Retinal pigment epithelial cell (primary cell): ENCODE measurements at regions not wholly inside any gene's neighbourhood (a gene's known extent, or its start where the extent isn't known, plus 50 kb on each side); places are given as distances from the start of the nearest gene placed in this dataset.

ENCODE experiments used
- DNase-seq: peaks from one replicate; pipeline ENCODE4 v3.0.0-alpha.2; 2010; ENCODE audit warnings: low read depth
- H3K4me3 ChIP-seq: 2 replicates; pipeline ENCODE4 v1.5.1; 2011; ENCODE audit warnings: mild to moderate bottlenecking, low read length, control low read depth, moderate library complexity
- TF ChIP-seq, protein P1 (sequence below): conservative IDR thresholded peaks from 2 replicates; pipeline ENCODE4 v1.5.1; 2011; ENCODE audit warnings: low read depth, low read length, control low read depth, inconsistent platforms

DNA sequence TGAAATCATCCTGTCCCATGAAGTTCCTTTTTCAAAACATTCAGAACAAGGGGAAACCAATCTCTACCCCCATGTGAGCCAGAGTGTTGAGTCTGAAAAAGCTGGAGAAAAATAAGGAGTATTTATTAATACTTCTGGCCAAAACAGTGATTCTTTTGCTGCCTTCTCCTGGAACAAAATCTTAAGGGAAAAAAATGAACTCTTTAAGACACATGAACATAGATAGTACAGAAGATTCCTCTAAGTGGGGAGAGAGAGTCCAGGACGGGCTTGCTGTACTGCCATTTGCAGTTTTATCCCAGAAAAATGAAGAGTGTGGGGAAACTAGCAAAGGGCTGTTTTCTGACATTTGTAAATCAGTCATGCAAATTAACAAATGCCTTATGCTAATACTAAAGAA is 173.4 kb upstream of the CELF2 start:
- TF ChIP-seq, protein P1, sequence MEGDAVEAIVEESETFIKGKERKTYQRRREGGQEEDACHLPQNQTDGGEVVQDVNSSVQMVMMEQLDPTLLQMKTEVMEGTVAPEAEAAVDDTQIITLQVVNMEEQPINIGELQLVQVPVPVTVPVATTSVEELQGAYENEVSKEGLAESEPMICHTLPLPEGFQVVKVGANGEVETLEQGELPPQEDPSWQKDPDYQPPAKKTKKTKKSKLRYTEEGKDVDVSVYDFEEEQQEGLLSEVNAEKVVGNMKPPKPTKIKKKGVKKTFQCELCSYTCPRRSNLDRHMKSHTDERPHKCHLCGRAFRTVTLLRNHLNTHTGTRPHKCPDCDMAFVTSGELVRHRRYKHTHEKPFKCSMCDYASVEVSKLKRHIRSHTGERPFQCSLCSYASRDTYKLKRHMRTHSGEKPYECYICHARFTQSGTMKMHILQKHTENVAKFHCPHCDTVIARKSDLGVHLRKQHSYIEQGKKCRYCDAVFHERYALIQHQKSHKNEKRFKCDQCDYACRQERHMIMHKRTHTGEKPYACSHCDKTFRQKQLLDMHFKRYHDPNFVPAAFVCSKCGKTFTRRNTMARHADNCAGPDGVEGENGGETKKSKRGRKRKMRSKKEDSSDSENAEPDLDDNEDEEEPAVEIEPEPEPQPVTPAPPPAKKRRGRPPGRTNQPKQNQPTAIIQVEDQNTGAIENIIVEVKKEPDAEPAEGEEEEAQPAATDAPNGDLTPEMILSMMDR = no peak
- DNase-seq = no peak
- no peak overlapping the region for H3K4me3 ChIP-seq

- TF ChIP-seq, protein P1 = no peak
- DNase-seq = no peak
- H3K4me3 ChIP-seq = no peak overlapping the region
Measured at GRCh38 chr10:10845185-10845584, 172.5 kb upstream of the CELF2 start.

DNA sequence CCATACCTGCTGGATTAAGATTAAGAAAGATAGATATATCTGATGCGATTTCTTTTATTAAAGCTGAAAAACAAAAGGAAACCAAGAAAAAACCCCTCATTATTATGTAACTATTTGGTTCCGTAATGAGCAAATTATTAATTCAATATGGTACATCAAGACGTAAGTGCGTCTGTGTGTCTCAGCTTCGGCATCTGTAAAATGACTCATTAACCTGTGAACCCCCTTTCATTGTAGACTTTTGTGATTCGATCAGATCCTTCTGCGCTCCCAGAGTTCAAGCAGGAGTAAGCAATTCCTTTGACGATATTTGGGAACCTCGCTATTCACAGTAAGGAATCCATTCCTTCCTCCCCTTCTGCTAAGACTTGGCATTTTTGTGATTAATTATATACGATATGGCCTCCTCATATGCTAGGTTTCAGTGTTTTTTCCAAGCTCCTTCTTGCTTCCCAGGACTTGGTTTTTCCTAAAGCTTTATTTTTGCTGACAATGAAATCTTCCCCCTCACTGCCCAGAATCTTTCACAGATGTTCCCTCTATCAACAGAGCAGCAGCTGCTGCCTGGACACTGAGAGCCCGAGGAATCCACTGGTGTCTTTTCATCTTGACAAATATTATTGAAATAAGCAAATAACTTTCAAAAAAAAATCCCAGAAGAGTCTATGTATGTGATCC is 171.7 kb upstream of the CELF2 start:
- no peak overlapping the region for H3K4me3 ChIP-seq
- TF ChIP-seq, protein P1 = no peak
- no peak for DNase-seq

DNA sequence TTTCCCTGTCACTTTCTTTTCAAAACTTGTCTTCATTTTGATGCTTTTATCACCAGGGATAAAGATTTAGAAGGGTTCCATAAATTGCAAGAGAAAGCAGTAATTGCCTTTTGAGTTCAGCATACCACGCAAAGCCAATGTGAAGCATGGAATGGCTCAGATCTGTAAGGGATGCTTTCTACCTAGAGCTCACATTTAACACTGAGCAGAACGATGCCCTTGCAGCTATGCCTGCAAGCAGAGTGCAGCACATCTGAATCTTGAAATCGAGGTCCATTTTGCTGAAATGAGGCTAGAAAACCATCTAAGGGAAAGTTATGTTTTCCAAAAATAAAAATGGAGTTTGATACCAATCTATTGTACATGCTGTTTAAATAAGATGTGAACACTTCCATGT is 171.2 kb upstream of the CELF2 start:
- H3K4me3 ChIP-seq = no peak overlapping the region
- no peak for DNase-seq
- TF ChIP-seq, protein P1 = no peak

DNA sequence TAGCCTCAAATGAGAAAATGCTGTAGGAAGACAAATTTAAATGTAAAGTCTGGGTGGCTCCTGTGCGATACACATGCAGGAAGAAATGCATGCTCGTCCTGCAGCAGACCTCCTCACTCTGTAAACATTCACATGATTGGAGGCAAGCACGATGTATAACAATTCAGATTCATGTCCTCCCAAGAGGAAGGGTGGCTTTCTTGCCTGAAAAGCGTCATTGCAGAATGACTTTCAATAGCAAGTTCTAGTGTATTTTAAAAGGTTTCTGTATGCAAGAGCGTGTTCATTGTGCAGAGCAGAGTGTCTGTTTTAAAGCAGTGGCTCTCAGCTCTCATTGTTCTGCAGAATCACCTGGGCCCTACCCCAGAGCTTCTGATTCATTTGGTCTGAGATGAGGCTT is 170.3 kb upstream of the CELF2 start:
- no peak for DNase-seq
- TF ChIP-seq, protein P1 = no peak
- H3K4me3 ChIP-seq = no peak overlapping the region

DNA sequence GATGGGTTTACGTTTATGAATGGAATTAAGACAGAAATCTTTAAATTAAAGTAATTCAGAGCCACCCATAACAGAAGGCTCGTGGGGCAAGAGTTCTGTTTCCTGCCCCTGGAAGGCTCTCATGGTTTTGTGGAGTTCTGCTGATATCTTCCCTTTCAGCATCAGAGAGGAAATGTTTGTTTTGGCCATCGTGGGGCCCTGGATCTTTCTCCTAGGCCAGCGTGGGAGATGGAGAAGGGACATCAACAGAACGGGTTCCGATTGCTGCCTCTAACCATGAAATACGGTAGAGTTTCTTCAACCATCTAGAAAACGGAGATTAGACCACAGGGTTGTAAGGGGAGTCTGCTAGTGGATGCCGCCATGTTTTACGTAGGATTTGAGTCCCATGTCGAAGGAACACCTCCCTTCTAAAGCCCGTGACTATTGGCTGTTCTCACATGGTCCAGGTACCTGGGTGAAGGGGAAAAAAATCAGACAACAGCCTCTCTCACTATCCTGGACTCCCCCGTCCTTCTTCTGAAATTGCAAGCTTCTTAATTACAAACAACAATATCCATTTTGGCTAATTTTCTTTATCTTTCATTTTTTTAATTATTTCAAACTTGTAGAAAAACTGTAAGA is 169.1 kb upstream of the CELF2 start:
- TF ChIP-seq, protein P1 = no peak
- no peak for DNase-seq
- H3K4me3 ChIP-seq = no peak overlapping the region

DNA sequence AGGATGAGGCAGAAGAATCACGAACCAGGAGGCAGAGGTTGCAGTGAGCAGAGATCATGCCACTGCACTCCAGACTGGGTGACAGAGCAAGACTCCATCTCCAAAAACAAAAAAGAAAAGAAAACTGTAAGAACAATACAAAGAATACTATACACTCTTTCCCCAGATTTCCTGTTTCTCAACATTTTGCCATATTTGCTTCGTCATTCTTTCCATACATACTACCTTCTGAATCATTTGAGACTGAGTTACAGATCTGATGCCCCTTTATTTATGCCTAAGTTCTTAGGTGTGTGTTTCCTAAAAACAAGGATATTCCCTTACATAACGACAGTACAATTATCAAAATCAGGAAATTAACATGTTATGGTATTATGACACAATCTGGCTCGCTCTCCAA is 168.4 kb upstream of the CELF2 start:
- no peak for DNase-seq
- TF ChIP-seq, protein P1 = no peak
- H3K4me3 ChIP-seq = no peak overlapping the region
